B cell (primary cell): ENCODE measurements at regions not wholly inside any gene's neighbourhood (a gene's known extent, or its start where the extent isn't known, plus 50 kb on each side); places are given as distances from the start of the nearest gene placed in this dataset.

Source experiments
- ATAC-seq: fragments of 200-7000 bp; cut with Tn5 transposase; one replicate; pipeline ENCODE4 v1.10.0; 2021; ENCODE audit warnings: low read depth, mild to moderate bottlenecking, moderate number of reproducible peaks, moderate library complexity
- CTCF ChIA-PET: fragments of 350-600 bp; sonication (Branson Sonifier 250); formaldehyde crosslinking; loops from one replicate; lab custom pipeline; 2021; ENCODE audit warnings: antibody characterized with exemption, inconsistent platforms; lab: Charles Lee
- POLR2A ChIA-PET: fragments of 350-600 bp; sonication (Branson Sonifier 250); formaldehyde crosslinking; loops from one replicate; lab custom pipeline; 2021; ENCODE audit warnings: antibody characterized with exemption; lab: Charles Lee
- DNase-seq: peaks from one replicate; pipeline ENCODE4 v3.0.0; 2013
- H2AFZ ChIP-seq: 2 replicates; pipeline ENCODE4 v1.6.1; 2012; ENCODE audit warnings: mild to moderate bottlenecking, low read depth, low read length; ENCODE audit not compliant: insufficient read depth, poor library complexity, severe bottlenecking
- H3K27ac ChIP-seq, 2 donors: 1 replicate in 1 of 2; 2 replicates in 1 of 2; pipeline ENCODE4 v1.5.1; 2012 to 2013; ENCODE audit warnings: low read length in 2 of 2, mild to moderate bottlenecking in 2 of 2, moderate library complexity in 1 of 2
- H3K27me3 ChIP-seq, 4 experiments: fragments of 200-600 bp in 1 of 4; sonication (generic) in 1 of 4; replicated peaks in 1 of 4; 1 replicate in 2 of 4; 2 replicates in 2 of 4; pipeline versions ENCODE4 v1.6.1 to v1.7.0; 2013 to 2016; ENCODE audit warnings: low read length in 3 of 4, mild to moderate bottlenecking in 2 of 4, mixed read lengths in 1 of 4, moderate library complexity in 1 of 4; ENCODE audit not compliant: insufficient read depth in 4 of 4, control insufficient read depth in 3 of 4; ENCODE audit errors: control extremely low read depth in 1 of 4
- H3K36me3 ChIP-seq, 2 experiments: replicated peaks in 1 of 2; 1 replicate in 1 of 2; 2 replicates in 1 of 2; pipeline versions ENCODE4 v1.6.1 to v1.7.1; 2013; ENCODE audit warnings: low read length in 1 of 2; ENCODE audit not compliant: insufficient read depth in 2 of 2, control insufficient read depth in 1 of 2; ENCODE audit errors: control extremely low read depth in 1 of 2, extremely low read depth in 1 of 2
- H3K4me1 ChIP-seq, 2 donors: fragments of 200-600 bp in 1 of 2; sonication (generic) in 1 of 2; 1 replicate in 1 of 2; 2 replicates in 1 of 2; pipeline versions ENCODE4 v1.5.1 to v1.6.1; 2013 to 2017; ENCODE audit warnings: low read length in 2 of 2; ENCODE audit not compliant: control insufficient read depth in 2 of 2, insufficient read depth in 2 of 2
- H3K4me2 ChIP-seq: replicated peaks from 2 replicates; pipeline ENCODE3; 2012; ENCODE audit warnings: mild to moderate bottlenecking, low read depth, low read length; ENCODE audit not compliant: poor library complexity, severe bottlenecking
- H3K4me3 ChIP-seq, 5 experiments: fragments of 200-600 bp in 1 of 5; sonication (generic) in 1 of 5; 1 replicate in 3 of 5; 2 replicates in 2 of 5; pipeline versions ENCODE4 v1.5.1 to v1.7.0; 2011 to 2016; ENCODE audit warnings: low read length in 4 of 5, mild to moderate bottlenecking in 4 of 5, low read depth in 2 of 5, control low read depth in 1 of 5, moderate library complexity in 1 of 5; ENCODE audit not compliant: insufficient read depth in 1 of 5; ENCODE audit errors: control extremely low read depth in 1 of 5, extremely low read depth in 1 of 5
- H3K79me2 ChIP-seq: fragments of 200-600 bp; sonication (generic); one replicate; pipeline ENCODE4 v1.6.0; 2016; ENCODE audit warnings: low read length; ENCODE audit not compliant: control insufficient read depth, insufficient read depth
- H3K9ac ChIP-seq: fragments of 200-600 bp; sonication (generic); 2 replicates; pipeline ENCODE4 v1.6.1; 2017; ENCODE audit warnings: mild to moderate bottlenecking, low read length, moderate library complexity
- H3K9me3 ChIP-seq, 3 donors: one replicate each; pipeline versions ENCODE4 v1.6.1 to v1.7.1; 2013; ENCODE audit warnings: low read length in 2 of 3; ENCODE audit not compliant: control insufficient read depth in 2 of 3, insufficient read depth in 1 of 3; ENCODE audit errors: control extremely low read depth in 1 of 3
- H4K20me1 ChIP-seq: 2 replicates; pipeline ENCODE4 v1.6.0; 2012; ENCODE audit warnings: mild to moderate bottlenecking, low read length; ENCODE audit not compliant: insufficient read depth, control insufficient read depth, poor library complexity, severe bottlenecking
- H3K27ac Mint-ChIP-seq: one replicate; pipeline ENCODE4 v1.8.0; 2021; ENCODE audit warnings: mixed read lengths
- H3K27me3 Mint-ChIP-seq: one replicate; pipeline ENCODE4 v1.8.0; 2021; ENCODE audit warnings: mixed read lengths
- H3K4me1 Mint-ChIP-seq: one replicate; pipeline ENCODE4 v1.8.0; 2021; ENCODE audit warnings: mixed read lengths
- H3K4me3 Mint-ChIP-seq: one replicate; pipeline ENCODE4 v1.8.0; 2021; ENCODE audit warnings: mixed read lengths
- H3K9me3 Mint-ChIP-seq: one replicate; pipeline ENCODE4 v1.8.0; 2022; ENCODE audit warnings: mixed read lengths; ENCODE audit not compliant: insufficient read depth
- CTCF ChIP-seq: fragments of 200-600 bp; IDR thresholded peaks from one replicate; pipeline ENCODE4 v1.8.0; 2022; ENCODE audit warnings: antibody characterized with exemption, mild to moderate bottlenecking
- EZH2 ChIP-seq: IDR thresholded peaks from 2 replicates; pipeline ENCODE4 v1.6.1; 2012; ENCODE audit warnings: borderline replicate concordance, low read depth, mild to moderate bottlenecking, moderate library complexity, low read length; ENCODE audit not compliant: insufficient read depth, poor library complexity, severe bottlenecking
- WGBS: methylation state at CpG from one replicate; pipeline ENCODE4 v1.1.5; 2013; ENCODE audit warnings: missing lambda C conversion rate; ENCODE audit not compliant: insufficient coverage; 5-methylcytosine and 5-hydroxymethylcytosine counted together
- intact Hi-C: fragments of 100-400 bp; cut with micrococcal nuclease; formaldehyde crosslinking; loops from one replicate; pipeline ENCODE4 v1.10.0; 2022

- H3K9me3 ChIP-seq: peaks cover 0 to 16% (median 0%) of the 10 kb centered on the region in 3 donors
- H3K27me3 ChIP-seq: peaks cover 0 to 17% (median 2%) of the 10 kb centered on the region in 4 experiments
- no peaks in the 10 kb centered on the region for H3K36me3 ChIP-seq
- H3K4me3 ChIP-seq: no peak overlapping the region
- Mint-ChIP-seq H3K27ac (no peak overlapping the region), H3K9me3 (no peaks in the 10 kb centered on the region), H3K27me3 (peaks cover 32% of the 10 kb centered on the region), H3K4me1 (peaks cover 4% of the 10 kb centered on the region), H3K4me3 (no peak overlapping the region)
- no peaks in the 10 kb centered on the region for H3K79me2 ChIP-seq
- H2AFZ ChIP-seq: no peak overlapping the region
- no peak overlapping the region for H3K27ac ChIP-seq
- ChIA-PET POLR2A (no interaction called here), CTCF (no interaction called here)
- ATAC-seq: no peak
- intact Hi-C loops: no loop called here
- no peak for DNase-seq
- TF ChIP-seq EZH2 (no peak), CTCF (no peak)
- peaks cover 2 to 3% of the 10 kb centered on the region in 2 donors for H3K4me1 ChIP-seq
- H4K20me1 ChIP-seq: no peaks in the 10 kb centered on the region
- no peak overlapping the region for H3K9ac ChIP-seq
- 47% methylated on average over 14 of the region's 29 CpGs for WGBS
- no peak overlapping the region for H3K4me2 ChIP-seq
These were observed 278.2 kb upstream of the SFSWAP start for GRCh38 chr12:131432532-131433260.
